ENCODE measurements at regions not wholly inside any gene's neighbourhood (a gene's known extent, or its start where the extent isn't known, plus 50 kb on each side); places are given as distances from the start of the nearest gene placed in this dataset.

GRCh38 chr1:87650306-87650705 lies 321.6 kb downstream of the LMO4 start:
- TF ChIP-seq CTCF (conservative IDR thresholded peaks at IDR 0.05; ENCODE audit: low read length) (no peak), EZH2phosphoT487 (IDR thresholded peaks at IDR 0.05; ENCODE audit: borderline replicate concordance, low read depth, low read length) (no peak)

All from OCI-LY7 (cell line).